Uterus (tissue), 2 donors: ENCODE measurements at regions not wholly inside any gene's neighbourhood (a gene's known extent, or its start where the extent isn't known, plus 50 kb on each side); places are given as distances from the start of the nearest gene placed in this dataset.

Experiments
- POLR2A ChIP-seq, 2 donors: fragments of 450-650 bp; IDR thresholded peaks; one replicate each; pipeline ENCODE4 v1.6.1; 2016; ENCODE audit warnings: antibody characterized with exemption in 2 of 2, mild to moderate bottlenecking in 1 of 2, moderate library complexity in 1 of 2
- TF ChIP-seq, protein P1 (sequence below), 4 experiments: fragments of 200-600 bp in 2 of 4; fragments of 450-650 bp in 2 of 4; sonication (generic) in 2 of 4; IDR thresholded peaks; one replicate each; pipeline ENCODE4 v1.5.1; 2016 to 2019; ENCODE audit warnings: antibody characterized with exemption in 4 of 4, mild to moderate bottlenecking in 2 of 4, moderate library complexity in 1 of 4

DNA sequence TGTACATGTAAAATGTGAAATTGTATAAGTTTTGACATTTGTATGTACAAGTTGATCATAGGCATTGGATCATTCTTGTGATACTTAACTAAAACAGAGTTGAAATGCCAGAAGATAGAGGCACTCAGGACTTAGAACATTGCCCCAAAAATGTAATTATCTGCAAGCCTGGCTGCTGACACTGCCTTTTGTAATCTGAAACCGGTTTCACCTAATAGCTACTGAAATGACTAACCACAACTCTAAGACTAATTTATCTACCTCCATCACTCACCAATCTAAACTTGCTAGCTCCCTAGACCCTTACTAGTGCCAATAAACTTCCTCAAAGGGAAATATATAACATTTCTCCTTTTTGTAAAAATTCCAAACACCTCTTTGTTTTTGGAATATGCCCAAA lies 2596.2 kb downstream of the PCDH9 start:
- TF ChIP-seq POLR2A (IDR thresholded peaks at IDR 0.05): no peak
- TF ChIP-seq, protein P1, sequence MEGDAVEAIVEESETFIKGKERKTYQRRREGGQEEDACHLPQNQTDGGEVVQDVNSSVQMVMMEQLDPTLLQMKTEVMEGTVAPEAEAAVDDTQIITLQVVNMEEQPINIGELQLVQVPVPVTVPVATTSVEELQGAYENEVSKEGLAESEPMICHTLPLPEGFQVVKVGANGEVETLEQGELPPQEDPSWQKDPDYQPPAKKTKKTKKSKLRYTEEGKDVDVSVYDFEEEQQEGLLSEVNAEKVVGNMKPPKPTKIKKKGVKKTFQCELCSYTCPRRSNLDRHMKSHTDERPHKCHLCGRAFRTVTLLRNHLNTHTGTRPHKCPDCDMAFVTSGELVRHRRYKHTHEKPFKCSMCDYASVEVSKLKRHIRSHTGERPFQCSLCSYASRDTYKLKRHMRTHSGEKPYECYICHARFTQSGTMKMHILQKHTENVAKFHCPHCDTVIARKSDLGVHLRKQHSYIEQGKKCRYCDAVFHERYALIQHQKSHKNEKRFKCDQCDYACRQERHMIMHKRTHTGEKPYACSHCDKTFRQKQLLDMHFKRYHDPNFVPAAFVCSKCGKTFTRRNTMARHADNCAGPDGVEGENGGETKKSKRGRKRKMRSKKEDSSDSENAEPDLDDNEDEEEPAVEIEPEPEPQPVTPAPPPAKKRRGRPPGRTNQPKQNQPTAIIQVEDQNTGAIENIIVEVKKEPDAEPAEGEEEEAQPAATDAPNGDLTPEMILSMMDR (IDR thresholded peaks at IDR 0.05): no peak
